ENCODE measurements at regions not wholly inside any gene's neighbourhood (a gene's known extent, or its start where the extent isn't known, plus 50 kb on each side); places are given as distances from the start of the nearest gene placed in this dataset.
"Not testable (repeated sequence)": the region's sequence is repeated elsewhere in the genome, so short reads cannot be mapped to it uniquely, and the experiment has no call there.

DNA sequence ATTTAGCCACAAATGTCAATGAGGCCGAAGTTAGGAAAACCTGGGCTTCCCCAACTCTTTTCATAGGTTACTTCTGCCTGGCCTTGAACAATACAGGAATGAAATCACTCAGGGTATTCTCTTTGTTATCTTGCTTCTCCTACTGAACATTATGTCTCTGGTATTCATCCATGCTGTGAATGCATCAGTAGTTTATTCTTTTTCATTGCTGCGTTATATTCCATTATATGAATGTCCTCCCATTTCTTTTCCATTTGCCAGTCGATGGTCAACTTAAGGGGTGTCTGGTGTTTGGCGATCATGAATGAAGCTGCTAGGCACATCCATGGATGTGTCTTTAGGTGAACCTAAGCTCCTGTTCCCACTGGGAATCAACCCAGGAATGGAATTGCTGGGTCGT, 128.3 kb downstream of the CRLF3 start:
- WGBS (ENCODE audit: low lambda C conversion rate): 95% methylated on average over 5 of the region's 5 CpGs
- POLR2A ChIA-PET: no interaction called here
- Histone ChIP-seq H3K27ac (ENCODE audit: low read depth in 2 of 2, low read length in 1 of 2) (no peak overlapping the region), H3K4me2 (no peak overlapping the region), H3F3A (replicated peaks; ENCODE audit: insufficient read depth) (peaks cover 18% of the 10 kb centered on the region), H3K27me3 (ENCODE audit: insufficient read depth) (no peaks in the 10 kb centered on the region), H3K9me2 (no peaks in the 10 kb centered on the region), H3K9me3 (no peaks in the 10 kb centered on the region), H3K36me3 (replicated peaks in 1 of 2; ENCODE audit: control insufficient read depth in 1 of 2, insufficient read depth in 2 of 2, low read length in 1 of 2) (no peaks in the 10 kb centered on the region), H2AFZ (ENCODE audit: low read depth) (no peak overlapping the region), H4K20me1 (ENCODE audit: insufficient read depth) (no peaks in the 10 kb centered on the region), H3K4me3 (ENCODE audit: low read depth in 2 of 2, low read length in 1 of 2) (no peak overlapping the region), H3K9ac (no peak overlapping the region), H3K79me2 (ENCODE audit: insufficient read depth) (no peaks in the 10 kb centered on the region), H3K4me1 (ENCODE audit: control insufficient read depth in 1 of 2, insufficient read depth in 2 of 2, low read depth in 1 of 2, low read length in 1 of 2) (no peaks in the 10 kb centered on the region)
- no peak for TF ChIP-seq TAF1 (IDR thresholded peaks at IDR 0.05; ENCODE audit: borderline replicate concordance, low read depth, low read length)
- TF ChIP-seq RAD21 (IDR thresholded peaks at IDR 0.05; ENCODE audit: low read length): no peak
- TF ChIP-seq JUND (IDR thresholded peaks at IDR 0.05): no peak
- TF ChIP-seq, protein P1, sequence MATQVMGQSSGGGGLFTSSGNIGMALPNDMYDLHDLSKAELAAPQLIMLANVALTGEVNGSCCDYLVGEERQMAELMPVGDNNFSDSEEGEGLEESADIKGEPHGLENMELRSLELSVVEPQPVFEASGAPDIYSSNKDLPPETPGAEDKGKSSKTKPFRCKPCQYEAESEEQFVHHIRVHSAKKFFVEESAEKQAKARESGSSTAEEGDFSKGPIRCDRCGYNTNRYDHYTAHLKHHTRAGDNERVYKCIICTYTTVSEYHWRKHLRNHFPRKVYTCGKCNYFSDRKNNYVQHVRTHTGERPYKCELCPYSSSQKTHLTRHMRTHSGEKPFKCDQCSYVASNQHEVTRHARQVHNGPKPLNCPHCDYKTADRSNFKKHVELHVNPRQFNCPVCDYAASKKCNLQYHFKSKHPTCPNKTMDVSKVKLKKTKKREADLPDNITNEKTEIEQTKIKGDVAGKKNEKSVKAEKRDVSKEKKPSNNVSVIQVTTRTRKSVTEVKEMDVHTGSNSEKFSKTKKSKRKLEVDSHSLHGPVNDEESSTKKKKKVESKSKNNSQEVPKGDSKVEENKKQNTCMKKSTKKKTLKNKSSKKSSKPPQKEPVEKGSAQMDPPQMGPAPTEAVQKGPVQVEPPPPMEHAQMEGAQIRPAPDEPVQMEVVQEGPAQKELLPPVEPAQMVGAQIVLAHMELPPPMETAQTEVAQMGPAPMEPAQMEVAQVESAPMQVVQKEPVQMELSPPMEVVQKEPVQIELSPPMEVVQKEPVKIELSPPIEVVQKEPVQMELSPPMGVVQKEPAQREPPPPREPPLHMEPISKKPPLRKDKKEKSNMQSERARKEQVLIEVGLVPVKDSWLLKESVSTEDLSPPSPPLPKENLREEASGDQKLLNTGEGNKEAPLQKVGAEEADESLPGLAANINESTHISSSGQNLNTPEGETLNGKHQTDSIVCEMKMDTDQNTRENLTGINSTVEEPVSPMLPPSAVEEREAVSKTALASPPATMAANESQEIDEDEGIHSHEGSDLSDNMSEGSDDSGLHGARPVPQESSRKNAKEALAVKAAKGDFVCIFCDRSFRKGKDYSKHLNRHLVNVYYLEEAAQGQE (IDR thresholded peaks at IDR 0.05; ENCODE audit: low read depth, low read length): no peak
- TF ChIP-seq MXI1 (IDR thresholded peaks at IDR 0.05; ENCODE audit: low read depth, low read length): no peak
- TF ChIP-seq GABPA (IDR thresholded peaks at IDR 0.05; ENCODE audit: low read depth): no peak
- no peak for TF ChIP-seq CHD2 (IDR thresholded peaks at IDR 0.05; ENCODE audit: low read length, partially characterized antibody)
- no peak for TF ChIP-seq NFIC (IDR thresholded peaks at IDR 0.05; ENCODE audit: borderline replicate concordance)
- no peak for TF ChIP-seq FOXM1 (IDR thresholded peaks at IDR 0.05; ENCODE audit: low read depth)
- TF ChIP-seq, protein P2, sequence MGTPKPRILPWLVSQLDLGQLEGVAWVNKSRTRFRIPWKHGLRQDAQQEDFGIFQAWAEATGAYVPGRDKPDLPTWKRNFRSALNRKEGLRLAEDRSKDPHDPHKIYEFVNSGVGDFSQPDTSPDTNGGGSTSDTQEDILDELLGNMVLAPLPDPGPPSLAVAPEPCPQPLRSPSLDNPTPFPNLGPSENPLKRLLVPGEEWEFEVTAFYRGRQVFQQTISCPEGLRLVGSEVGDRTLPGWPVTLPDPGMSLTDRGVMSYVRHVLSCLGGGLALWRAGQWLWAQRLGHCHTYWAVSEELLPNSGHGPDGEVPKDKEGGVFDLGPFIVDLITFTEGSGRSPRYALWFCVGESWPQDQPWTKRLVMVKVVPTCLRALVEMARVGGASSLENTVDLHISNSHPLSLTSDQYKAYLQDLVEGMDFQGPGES (IDR thresholded peaks at IDR 0.05; ENCODE audit: low read depth, low read length): no peak
- CTCF ChIA-PET: interaction anchor here (2.0 kb wide), 1 partner anchor 11 kb away, joined by 6 read pairs; no protein-coding TSS in a partner anchor
- no peak for DNase-seq

DNA sequence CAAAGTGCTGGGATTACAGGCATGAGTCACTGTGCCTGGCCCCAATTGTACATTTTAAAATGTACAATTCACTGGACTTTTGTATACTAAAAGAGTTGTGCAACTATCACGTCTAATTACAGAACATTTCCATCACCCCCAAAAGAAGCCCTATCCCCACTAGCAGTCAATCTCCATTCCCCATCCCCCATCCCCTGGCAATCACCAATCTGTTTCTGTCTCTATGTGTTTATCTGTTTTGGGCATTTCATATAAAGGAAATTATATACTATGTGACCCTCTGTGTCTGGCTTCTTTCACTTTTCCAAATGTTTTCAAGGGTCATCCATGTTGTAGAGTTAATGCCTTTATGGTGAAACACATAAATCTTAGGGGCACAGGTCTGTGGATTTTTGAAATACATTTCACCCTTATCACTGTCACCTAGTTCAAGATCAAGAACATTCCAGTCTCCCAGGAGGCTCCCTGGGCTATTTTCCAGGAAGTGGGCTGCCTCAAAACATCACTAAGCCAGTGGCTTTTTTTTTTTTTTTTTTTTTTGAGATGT, 129.2 kb downstream of the CRLF3 start:
- H3K4me2 ChIP-seq; H3K9me3 ChIP-seq; H3K4me3 ChIP-seq (ENCODE audit: low read depth in 2 of 2, low read length in 1 of 2); H2AFZ ChIP-seq (ENCODE audit: low read depth); H3K27ac ChIP-seq (ENCODE audit: low read depth in 2 of 2, low read length in 1 of 2); CTCF ChIA-PET; H3K9ac ChIP-seq; DNase-seq; H3K9me2 ChIP-seq; H3K27me3 ChIP-seq (ENCODE audit: insufficient read depth); H4K20me1 ChIP-seq (ENCODE audit: insufficient read depth); H3K36me3 ChIP-seq (replicated peaks in 1 of 2; ENCODE audit: control insufficient read depth in 1 of 2, insufficient read depth in 2 of 2, low read length in 1 of 2); H3K4me1 ChIP-seq (ENCODE audit: control insufficient read depth in 1 of 2, insufficient read depth in 2 of 2, low read depth in 1 of 2, low read length in 1 of 2); H3K79me2 ChIP-seq (ENCODE audit: insufficient read depth); POLR2A ChIA-PET: not testable (repeated sequence)
- 37% methylated on average over 1 of the region's 1 CpG for WGBS (ENCODE audit: low lambda C conversion rate)
- peaks cover 18% of the 10 kb centered on the region for H3F3A ChIP-seq (replicated peaks; ENCODE audit: insufficient read depth)
- TF ChIP-seq PBX3 (IDR thresholded peaks at IDR 0.05): peak; percentile 51
